NCI-H82 treated with DMSO at 0.1 percent for 48 hours (cell line): ENCODE measurements at regions not wholly inside any gene's neighbourhood (a gene's known extent, or its start where the extent isn't known, plus 50 kb on each side); places are given as distances from the start of the nearest gene placed in this dataset.
A peak's percentile ranks its signal among the peaks of the same experiment; 100 is the strongest.
"Not testable (repeated sequence)": the region's sequence is repeated elsewhere in the genome, so short reads cannot be mapped to it uniquely, and the experiment has no call there.

Experiments used
- DNase-seq: peaks from one replicate; lab custom pipeline; 2025; ENCODE audit not compliant: unreplicated experiment; lab: John Stamatoyannopoulos, UW

GRCh38 chr3:20511863-20512505 is 326.0 kb upstream of the SGO1 start:
- peak; percentile 37 for DNase-seq

GRCh38 chr3:20510396-20510795 is 324.4 kb upstream of the SGO1 start:
- DNase-seq, result no peak

- no peak for DNase-seq
Measured at GRCh38 chr3:20503394-20504082, 317.5 kb upstream of the SGO1 start.

GRCh38 chr3:20490996-20491395 is 305.0 kb upstream of the SGO1 start:
- DNase-seq, result no peak

DNA sequence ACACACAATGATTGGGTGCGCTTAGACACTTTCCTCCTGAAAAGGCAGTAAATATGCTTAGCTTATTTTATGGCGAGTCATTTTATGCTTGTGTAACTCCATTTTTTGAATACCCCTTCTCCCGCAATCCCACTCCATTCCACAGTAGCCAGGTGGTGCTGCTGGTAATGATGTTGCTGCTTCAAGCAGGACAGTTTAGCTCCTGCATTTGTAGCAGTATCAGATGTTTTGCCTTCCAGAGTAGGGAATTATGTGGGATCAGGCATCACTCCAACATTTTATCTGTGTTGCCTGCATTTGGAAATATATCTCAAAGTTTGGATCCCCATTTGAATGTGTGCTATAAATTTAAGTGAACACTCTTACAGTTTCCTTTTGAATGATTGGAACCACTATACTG is 302.1 kb upstream of the SGO1 start:
- no peak for DNase-seq

- DNase-seq, result no peak
Measured at GRCh38 chr3:20484126-20484525, 298.1 kb upstream of the SGO1 start.

DNA sequence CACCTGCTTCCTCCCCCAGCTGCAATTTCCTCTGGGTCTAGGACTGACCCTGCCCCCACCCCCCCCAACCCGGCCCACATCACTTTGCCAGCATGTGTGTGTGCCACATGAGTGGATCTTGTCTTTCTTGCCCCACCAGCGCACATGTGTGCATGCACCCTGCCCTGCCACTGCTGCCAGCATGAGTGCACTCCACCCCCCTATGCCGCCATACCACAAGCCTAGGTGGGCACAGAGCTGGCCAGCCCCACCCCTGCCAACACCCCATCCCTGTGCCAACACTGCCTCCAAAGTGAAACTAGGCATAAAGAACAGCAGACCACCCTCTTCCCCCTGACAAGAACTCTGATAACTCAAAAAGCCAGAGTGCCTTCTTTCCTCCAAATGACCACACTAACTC is 296.3 kb upstream of the SGO1 start:
- DNase-seq, result no peak

DNA sequence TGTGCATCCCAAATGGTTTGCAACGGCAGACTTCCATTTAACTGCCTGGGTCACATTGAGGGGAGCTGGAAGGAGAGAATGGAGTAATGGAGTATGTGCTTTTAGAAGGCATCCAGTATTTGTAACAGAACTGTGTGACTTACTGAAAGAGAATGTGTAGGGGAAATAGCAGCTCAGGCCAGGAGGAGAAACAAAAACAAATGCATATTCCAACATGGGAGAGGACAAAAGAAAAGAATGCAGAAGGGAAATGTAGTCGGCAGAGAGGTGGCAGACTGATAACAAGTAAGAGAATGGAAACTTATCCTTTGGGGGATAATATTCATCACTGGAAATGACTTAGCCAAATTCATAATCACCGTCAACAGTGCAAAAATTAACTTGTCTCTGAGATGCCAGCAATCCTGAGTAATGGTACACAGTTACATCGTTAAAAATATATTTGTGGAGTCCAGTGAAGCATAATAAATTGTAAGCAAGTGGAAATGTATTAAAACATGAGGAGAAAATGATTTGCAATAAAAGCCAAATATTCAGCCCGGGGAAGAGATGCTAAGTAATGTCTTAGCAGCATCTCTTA is 294.9 kb upstream of the SGO1 start:
- no peak for DNase-seq

DNA sequence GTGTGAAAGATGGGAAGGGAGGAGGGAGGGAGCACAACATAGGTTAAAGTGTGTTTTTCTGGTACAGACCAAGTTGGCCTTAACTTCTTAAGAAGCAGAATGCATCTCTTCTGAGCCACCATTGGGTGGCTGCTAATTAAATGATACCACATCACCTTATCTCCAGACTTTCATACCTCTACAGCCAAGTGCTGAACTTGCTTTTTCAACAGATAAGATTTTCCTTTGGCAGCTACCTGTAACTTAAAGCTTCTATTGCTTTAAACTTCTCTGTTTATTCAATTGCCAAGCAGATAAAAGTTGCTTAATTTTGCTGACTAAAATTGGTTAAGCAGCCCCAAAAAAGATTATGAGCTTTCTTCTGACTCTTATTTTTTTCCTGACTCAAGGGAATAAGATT is 292.4 kb upstream of the SGO1 start:
- no peak for DNase-seq

DNA sequence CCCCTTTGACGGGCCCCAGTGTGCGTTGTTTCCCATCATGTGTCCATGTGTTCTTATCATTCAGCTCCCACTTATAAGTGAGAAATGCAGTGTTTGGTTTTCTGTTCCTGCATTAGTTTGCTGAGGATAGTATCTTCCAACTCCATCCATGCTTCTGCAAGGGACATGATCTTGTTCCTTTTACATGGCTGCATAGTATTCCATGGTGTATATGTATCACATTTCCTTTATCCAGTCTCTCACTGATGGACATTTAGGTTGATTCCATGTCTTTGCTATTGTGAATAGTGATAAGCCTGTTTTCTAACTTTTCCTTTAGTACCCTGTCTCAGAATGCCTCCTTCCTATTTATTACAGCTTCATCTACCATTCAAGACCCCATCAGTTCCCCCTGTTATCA is 278.2 kb upstream of the SGO1 start:
- DNase-seq, result not testable (repeated sequence)

GRCh38 chr3:20462723-20463122 is 276.7 kb upstream of the SGO1 start:
- DNase-seq, result no peak

DNA sequence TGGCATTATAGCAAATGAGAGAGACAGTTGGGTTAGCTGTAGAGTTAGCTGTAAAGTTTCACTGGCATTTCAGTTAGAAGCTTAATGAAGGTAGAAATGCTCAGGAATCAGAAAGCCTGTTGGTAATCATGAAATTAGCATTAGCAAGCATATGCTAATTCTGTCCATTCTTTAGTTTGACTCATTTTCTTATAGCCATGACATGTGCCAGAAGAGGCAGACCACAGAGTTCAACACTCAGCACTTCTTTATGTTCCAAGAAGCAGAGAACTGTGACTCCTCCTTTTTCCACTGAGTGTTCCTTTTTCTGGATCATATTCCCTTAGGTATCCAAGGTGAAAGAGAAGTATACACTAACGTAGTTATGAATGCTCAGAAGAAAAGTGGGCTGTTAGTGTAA is 276.2 kb upstream of the SGO1 start:
- no peak for DNase-seq

- DNase-seq, result peak; percentile 29
Measured at GRCh38 chr3:20458994-20459716, 273.1 kb upstream of the SGO1 start.

- DNase-seq, result no peak
Measured at GRCh38 chr3:20456511-20456910, 270.5 kb upstream of the SGO1 start.

DNA sequence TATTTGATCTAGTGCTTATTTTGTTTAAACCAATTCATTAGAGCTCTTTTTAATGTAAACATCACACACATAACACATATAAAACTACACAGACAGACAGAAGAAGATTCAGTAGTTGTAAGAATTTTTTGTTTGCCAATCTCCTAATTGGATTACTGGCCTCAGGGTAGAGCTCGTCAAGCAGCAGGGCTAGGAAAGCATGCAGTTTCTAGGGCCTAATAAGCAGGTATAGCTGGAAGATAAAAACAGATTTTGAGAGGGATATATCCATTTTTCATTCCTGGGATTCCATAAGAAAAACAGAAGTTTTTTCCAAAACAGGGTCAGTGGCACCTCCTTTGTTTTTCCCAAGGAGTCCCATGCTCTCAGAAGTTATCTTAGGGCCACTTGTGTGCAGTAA is 265.2 kb upstream of the SGO1 start:
- DNase-seq, result no peak

GRCh38 chr3:20450611-20451010 is 264.6 kb upstream of the SGO1 start:
- no peak for DNase-seq

- no peak for DNase-seq
Measured at GRCh38 chr3:20442846-20443245, 256.8 kb upstream of the SGO1 start.

DNA sequence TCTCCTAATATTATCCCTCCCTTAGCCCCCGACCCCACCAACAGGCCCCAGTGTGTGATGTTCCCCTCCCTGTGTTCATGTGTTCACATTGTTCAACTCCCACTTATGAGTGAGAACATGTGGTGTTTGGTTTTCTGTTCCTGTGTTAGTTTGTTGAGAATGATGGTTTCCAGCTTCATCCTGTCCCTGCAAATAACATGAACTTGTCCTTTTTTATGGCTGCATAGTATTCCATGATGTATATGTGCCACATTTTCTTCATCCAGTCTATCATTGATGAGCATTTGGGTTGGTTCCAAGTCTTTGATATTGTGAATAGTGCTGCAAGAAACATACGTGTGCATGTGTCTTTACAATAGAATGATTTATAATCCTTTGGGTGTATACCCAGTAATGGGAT is 241.3 kb upstream of the SGO1 start:
- not testable (repeated sequence) for DNase-seq

DNA sequence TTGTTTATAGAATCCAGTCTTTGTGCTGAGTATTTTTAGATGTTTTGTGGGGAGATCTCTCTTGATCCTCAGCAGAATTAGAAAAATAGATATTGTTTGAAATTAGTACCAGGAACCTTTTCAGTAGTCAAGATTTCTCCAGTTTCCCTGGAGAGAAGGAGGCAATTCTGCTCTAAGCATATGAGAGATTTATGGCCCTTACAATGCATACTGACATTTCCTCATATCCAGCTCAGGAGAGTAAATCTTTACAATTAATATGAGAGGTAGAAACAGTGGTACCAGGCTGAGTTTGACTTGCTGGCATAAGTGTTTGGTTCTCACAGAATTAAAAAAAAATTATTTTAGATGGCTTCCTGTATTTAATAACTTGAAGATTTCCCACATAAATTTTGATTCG is 239.1 kb upstream of the SGO1 start:
- no peak for DNase-seq

GRCh38 chr3:20424086-20424485 is 238.1 kb upstream of the SGO1 start:
- no peak for DNase-seq

- DNase-seq, result no peak
Measured at GRCh38 chr3:20422391-20422790, 236.4 kb upstream of the SGO1 start.
